Left ventricle myocardium inferior (tissue), 1 donor: ENCODE measurements at regions not wholly inside any gene's neighbourhood (a gene's known extent, or its start where the extent isn't known, plus 50 kb on each side); places are given as distances from the start of the nearest gene placed in this dataset.

Source experiments
- DNase-seq: peaks from one replicate; pipeline ENCODE4 v3.0.0-alpha.2; 2020
- H3K27ac ChIP-seq: fragments of 200-600 bp; replicated peaks from 2 replicates; pipeline ENCODE4 v1.8.0; 2021
- H3K27me3 ChIP-seq: fragments of 200-600 bp; 2 replicates; pipeline ENCODE4 v1.8.0; 2021; ENCODE audit warnings: low read depth
- H3K36me3 ChIP-seq: fragments of 200-600 bp; 2 replicates; pipeline ENCODE4 v1.8.0; 2021
- H3K4me1 ChIP-seq: fragments of 200-600 bp; 2 replicates; pipeline ENCODE4 v1.8.0; 2021
- H3K4me3 ChIP-seq: fragments of 200-600 bp; 2 replicates; pipeline ENCODE4 v1.8.0; 2021; ENCODE audit warnings: mild to moderate bottlenecking, moderate library complexity
- H3K9me3 ChIP-seq: fragments of 200-600 bp; replicated peaks from 2 replicates; pipeline ENCODE4 v1.8.0; 2021
- CTCF ChIP-seq: fragments of 200-600 bp; IDR thresholded peaks from 2 replicates; pipeline ENCODE4 v1.8.0; 2021; ENCODE audit warnings: antibody characterized with exemption, mild to moderate bottlenecking, borderline replicate concordance
- intact Hi-C: fragments of 100-400 bp; cut with micrococcal nuclease; formaldehyde crosslinking; loops from one replicate; pipeline ENCODE4 v1.11.0; 2022
- donor health status: DM: no; HTN: yes; CAD: no; lungs with severe emphysema.

GRCh38 chr9:120323125-120323524 lies 256.8 kb downstream of the CDK5RAP2 start:
- no peak for TF ChIP-seq CTCF
- peaks cover 7% of the 10 kb centered on the region for H3K27me3 ChIP-seq
- no peak overlapping the region for H3K27ac ChIP-seq
- intact Hi-C loops = no loop called here
- no peak for DNase-seq
- no peak overlapping the region for H3K4me3 ChIP-seq
- H3K4me1 ChIP-seq = no peaks in the 10 kb centered on the region
- no peaks in the 10 kb centered on the region for H3K36me3 ChIP-seq
- no peaks in the 10 kb centered on the region for H3K9me3 ChIP-seq

- H3K27me3 ChIP-seq = peaks cover 7% of the 10 kb centered on the region
- intact Hi-C loops = no loop called here
- H3K36me3 ChIP-seq = no peaks in the 10 kb centered on the region
- no peak overlapping the region for H3K4me3 ChIP-seq
- DNase-seq = no peak
- peaks cover 7% of the 10 kb centered on the region for H3K9me3 ChIP-seq
- no peak overlapping the region for H3K27ac ChIP-seq
- no peak for TF ChIP-seq CTCF
- H3K4me1 ChIP-seq = no peaks in the 10 kb centered on the region
Observed at GRCh38 chr9:120319452-120319851, 260.5 kb downstream of the CDK5RAP2 start.

GRCh38 chr9:120315154-120315553 lies 264.8 kb downstream of the CDK5RAP2 start:
- H3K36me3 ChIP-seq = no peaks in the 10 kb centered on the region
- no peak for TF ChIP-seq CTCF
- H3K4me3 ChIP-seq = no peak overlapping the region
- no peak overlapping the region for H3K27ac ChIP-seq
- H3K4me1 ChIP-seq = no peaks in the 10 kb centered on the region
- intact Hi-C loops = no loop called here
- H3K9me3 ChIP-seq = peaks cover 21% of the 10 kb centered on the region
- peaks cover under 1% of the 10 kb centered on the region for H3K27me3 ChIP-seq
- DNase-seq = no peak

- DNase-seq = no peak
- TF ChIP-seq CTCF = no peak
- Histone ChIP-seq H3K27ac (no peak overlapping the region), H3K4me3 (no peak overlapping the region), H3K4me1 (no peaks in the 10 kb centered on the region), H3K9me3 (peaks cover 21% of the 10 kb centered on the region), H3K27me3 (peaks cover 27% of the 10 kb centered on the region), H3K36me3 (no peaks in the 10 kb centered on the region)
- intact Hi-C loops = no loop called here
Observed at GRCh38 chr9:120312031-120312430, 267.9 kb downstream of the CDK5RAP2 start.

GRCh38 chr9:120310035-120310434 lies 269.9 kb downstream of the CDK5RAP2 start:
- intact Hi-C loops = no loop called here
- TF ChIP-seq CTCF = no peak

GRCh38 chr9:120308495-120308894 lies 271.5 kb downstream of the CDK5RAP2 start:
- H3K9me3 ChIP-seq = peaks cover 4% of the 10 kb centered on the region
- no peaks in the 10 kb centered on the region for H3K4me1 ChIP-seq
- H3K4me3 ChIP-seq = no peak overlapping the region
- TF ChIP-seq CTCF = no peak
- no peak for DNase-seq
- no peak overlapping the region for H3K27ac ChIP-seq
- H3K36me3 ChIP-seq = no peaks in the 10 kb centered on the region
- intact Hi-C loops = no loop called here
- H3K27me3 ChIP-seq = peaks cover 34% of the 10 kb centered on the region

More at GRCh38 chr9:120310035-120310434, 269.9 kb downstream of the CDK5RAP2 start:
- Histone ChIP-seq H3K36me3 (no peaks in the 10 kb centered on the region), H3K9me3 (peaks cover 19% of the 10 kb centered on the region), H3K4me3 (no peak overlapping the region), H3K27me3 (peaks cover 34% of the 10 kb centered on the region), H3K4me1 (no peaks in the 10 kb centered on the region), H3K27ac (no peak overlapping the region)
- DNase-seq = no peak
